COLO668 (cell line): ENCODE measurements at regions not wholly inside any gene's neighbourhood (a gene's known extent, or its start where the extent isn't known, plus 50 kb on each side); places are given as distances from the start of the nearest gene placed in this dataset.
"Not testable (repeated sequence)": the region's sequence is repeated elsewhere in the genome, so short reads cannot be mapped to it uniquely, and the experiment has no call there.

Experiments used
- DNase-seq: peaks from one replicate; lab custom pipeline; 2025; ENCODE audit not compliant: unreplicated experiment; lab: John Stamatoyannopoulos, UW

GRCh38 chr22:35475545-35475944 is 65.1 kb upstream of the RASD2 start:
- DNase-seq = no peak

GRCh38 chr22:35476341-35476740 is 64.3 kb upstream of the RASD2 start:
- DNase-seq = peak; percentile 11

GRCh38 chr22:35477911-35478582 is 62.6 kb upstream of the RASD2 start:
- DNase-seq = peak; percentile 84

- DNase-seq = no peak
Observed at GRCh38 chr22:35478633-35479107, 62.0 kb upstream of the RASD2 start.

GRCh38 chr22:35479359-35479758 is 61.3 kb upstream of the RASD2 start:
- DNase-seq = no peak

GRCh38 chr22:35479985-35480550 is 60.6 kb upstream of the RASD2 start:
- DNase-seq = no peak

- DNase-seq = peak; percentile 16
Observed at GRCh38 chr22:35480627-35481550, 59.7 kb upstream of the RASD2 start.

GRCh38 chr22:35482311-35482710 is 58.3 kb upstream of the RASD2 start:
- DNase-seq = no peak

GRCh38 chr22:35482974-35483373 is 57.7 kb upstream of the RASD2 start:
- no peak for DNase-seq

- no peak for DNase-seq
Observed at GRCh38 chr22:35483730-35484129, 56.9 kb upstream of the RASD2 start.

GRCh38 chr22:35484651-35485556 is 55.7 kb upstream of the RASD2 start:
- DNase-seq = no peak

GRCh38 chr22:35486116-35486631 is 54.5 kb upstream of the RASD2 start:
- DNase-seq = no peak

GRCh38 chr22:35487623-35488022 is 53.0 kb upstream of the RASD2 start:
- DNase-seq = not testable (repeated sequence)

GRCh38 chr22:35488513-35488912 is 52.1 kb upstream of the RASD2 start:
- peak; percentile 87 for DNase-seq

- DNase-seq = peak; percentile 81
Observed at GRCh38 chr22:35489239-35489638, 51.4 kb upstream of the RASD2 start.
